Activated CD4-positive, alpha-beta T cell treated with anti-CD3 and anti-CD28 coated beads for 48 hours (primary cell): ENCODE measurements at regions not wholly inside any gene's neighbourhood (a gene's known extent, or its start where the extent isn't known, plus 50 kb on each side); places are given as distances from the start of the nearest gene placed in this dataset.

Experiments
- DNase-seq: peaks from one replicate; pipeline ENCODE4 v3.0.0-alpha.2; 2020

GRCh38 chr10:61356354-61356753, 96.8 kb downstream of the TMEM26 start:
- DNase-seq = no peak

GRCh38 chr10:61355211-61355610, 98.0 kb downstream of the TMEM26 start:
- no peak for DNase-seq

- DNase-seq = no peak
Measured at GRCh38 chr10:61354401-61354975, 98.7 kb downstream of the TMEM26 start.

DNA sequence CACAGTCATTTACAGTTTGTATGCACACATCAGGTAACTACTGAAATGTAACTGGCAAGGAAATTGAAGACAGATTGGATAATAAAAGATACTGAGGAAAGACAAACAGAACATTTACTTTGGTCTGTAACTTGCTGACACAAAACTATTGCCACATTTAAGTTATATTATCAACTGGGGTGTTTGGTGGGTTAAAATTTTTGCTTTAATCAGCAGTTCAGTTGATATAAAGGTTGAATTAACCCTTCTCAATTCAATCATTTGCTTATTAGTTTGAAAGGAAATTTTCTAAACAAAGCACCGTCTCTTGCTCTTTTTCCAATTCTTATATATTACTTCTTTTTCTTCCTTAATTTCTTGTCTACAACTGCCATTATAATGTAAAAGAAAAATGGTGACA, 102.4 kb downstream of the TMEM26 start:
- DNase-seq = no peak

- DNase-seq = no peak
Measured at GRCh38 chr10:61350068-61350467, 103.1 kb downstream of the TMEM26 start.

- no peak for DNase-seq
Measured at GRCh38 chr10:61346796-61347413, 106.3 kb downstream of the TMEM26 start.

DNA sequence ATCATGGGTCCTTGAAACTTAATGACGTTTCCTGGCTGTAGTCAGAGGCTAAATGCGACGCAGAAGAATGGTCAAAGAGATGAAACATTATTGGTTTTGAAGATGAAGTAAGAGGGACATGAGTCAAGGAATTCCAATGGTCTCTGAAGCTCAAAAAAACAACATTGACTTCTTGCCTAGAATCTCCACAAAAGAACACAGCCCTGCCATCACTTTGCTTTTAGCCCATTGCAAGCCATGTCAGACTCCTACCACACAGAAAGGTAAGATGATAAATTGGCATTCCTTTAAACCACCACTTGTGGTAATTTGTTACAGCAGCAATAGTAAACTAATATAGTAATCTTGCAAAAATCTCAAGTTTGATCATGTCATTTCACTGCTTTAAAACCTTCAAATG, 109.4 kb downstream of the TMEM26 start:
- no peak for DNase-seq

GRCh38 chr10:61342858-61343572, 110.2 kb downstream of the TMEM26 start:
- DNase-seq = no peak

- no peak for DNase-seq
Measured at GRCh38 chr10:61341008-61341407, 112.2 kb downstream of the TMEM26 start.

DNA sequence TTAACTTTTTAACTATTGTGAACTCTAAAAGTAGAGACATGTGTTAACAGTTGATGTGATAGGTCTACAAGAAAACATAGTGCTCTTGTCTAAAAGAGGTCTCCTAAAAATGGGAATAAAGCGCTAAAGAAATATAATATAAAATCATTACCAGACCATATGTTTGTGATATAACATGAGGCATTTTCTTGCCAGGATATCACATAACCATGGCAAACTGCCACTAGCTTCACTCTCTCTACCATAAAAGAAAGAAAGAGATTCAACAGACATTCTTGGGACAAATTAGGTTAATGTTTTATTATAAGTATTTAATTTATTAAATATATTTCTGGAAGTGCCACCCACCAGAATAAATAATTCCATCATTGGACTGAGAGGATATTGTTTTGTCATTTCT, 115.0 kb downstream of the TMEM26 start:
- DNase-seq = no peak

DNA sequence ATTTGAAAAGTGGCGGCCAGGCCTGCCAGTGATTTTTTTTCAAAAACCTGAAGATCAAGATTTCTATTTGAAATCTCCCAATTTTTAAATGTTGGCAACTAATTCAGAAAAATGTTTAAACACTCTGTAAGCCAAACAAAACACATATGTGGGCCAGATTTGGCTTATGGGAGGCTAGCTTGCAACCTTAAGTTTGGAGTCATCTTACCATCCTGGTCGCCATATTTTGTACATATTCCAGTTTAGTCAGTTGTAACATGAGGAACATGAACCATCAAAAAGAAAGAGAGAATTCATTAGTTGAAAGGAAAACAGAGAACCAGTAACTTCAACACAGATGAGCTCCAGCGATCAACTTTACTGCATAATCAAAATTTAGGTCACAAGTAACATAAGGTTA, 115.4 kb downstream of the TMEM26 start:
- DNase-seq = no peak

DNA sequence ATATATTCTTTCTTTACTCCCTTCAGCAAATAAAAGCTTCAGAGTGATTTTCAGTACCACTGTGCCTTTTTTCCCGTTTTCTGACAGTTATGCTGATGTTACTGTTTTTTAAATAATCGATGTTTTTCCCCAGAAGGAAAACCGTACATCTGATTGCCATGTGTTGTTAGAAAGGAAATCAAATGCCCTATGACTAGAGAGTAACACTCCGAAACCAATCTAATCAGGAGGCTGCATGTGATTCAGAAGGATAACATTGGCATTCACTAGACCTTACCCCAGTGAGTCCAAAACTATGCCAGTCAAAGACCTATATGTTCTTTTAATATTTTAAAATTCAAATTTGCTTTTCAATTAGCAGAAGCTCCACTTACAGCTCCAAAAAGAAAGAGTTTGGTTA, 116.3 kb downstream of the TMEM26 start:
- DNase-seq = no peak

- no peak for DNase-seq
Measured at GRCh38 chr10:61335359-61335758, 117.8 kb downstream of the TMEM26 start.

GRCh38 chr10:61332581-61332980, 120.6 kb downstream of the TMEM26 start:
- no peak for DNase-seq

DNA sequence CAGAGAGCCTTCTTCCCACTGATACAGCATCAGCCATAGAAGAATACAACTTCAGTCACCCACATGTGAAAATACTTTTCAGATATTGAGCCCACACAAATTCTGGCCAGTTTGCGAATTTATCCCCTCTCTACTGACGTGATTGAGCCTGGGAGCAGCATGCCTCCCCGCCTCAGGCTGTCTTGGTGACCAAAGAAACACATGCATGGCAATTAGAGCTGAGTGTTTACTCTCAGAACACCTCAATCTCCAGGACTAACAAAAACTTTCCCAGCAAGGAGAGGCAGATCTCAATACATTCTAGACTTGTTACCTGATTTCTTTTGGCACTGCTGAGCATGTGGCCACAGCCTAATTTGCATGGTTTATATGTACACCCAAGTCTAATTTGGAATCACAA, 122.5 kb downstream of the TMEM26 start:
- DNase-seq = no peak

DNA sequence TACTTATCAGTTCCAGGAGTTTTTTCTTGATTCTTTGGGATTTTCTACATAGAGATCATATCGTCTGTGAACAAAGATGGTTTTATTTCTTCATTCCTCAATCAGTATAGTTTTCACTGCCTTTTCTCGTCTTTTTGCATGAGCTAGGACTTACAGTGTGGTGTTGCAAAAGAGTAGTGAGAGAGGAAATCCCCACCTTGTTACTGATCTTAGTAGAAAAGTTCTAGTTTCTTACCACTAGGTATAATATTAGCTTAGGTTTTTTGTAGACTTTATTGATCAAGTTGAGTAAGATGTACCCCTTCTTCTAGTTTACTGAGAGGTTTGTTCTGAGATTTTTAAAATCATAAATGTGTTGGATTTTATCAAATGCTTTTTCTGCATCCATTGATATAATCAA, 123.3 kb downstream of the TMEM26 start:
- no peak for DNase-seq

GRCh38 chr10:61325223-61325960, 127.8 kb downstream of the TMEM26 start:
- DNase-seq = no peak

GRCh38 chr10:61323726-61324125, 129.5 kb downstream of the TMEM26 start:
- DNase-seq = no peak

DNA sequence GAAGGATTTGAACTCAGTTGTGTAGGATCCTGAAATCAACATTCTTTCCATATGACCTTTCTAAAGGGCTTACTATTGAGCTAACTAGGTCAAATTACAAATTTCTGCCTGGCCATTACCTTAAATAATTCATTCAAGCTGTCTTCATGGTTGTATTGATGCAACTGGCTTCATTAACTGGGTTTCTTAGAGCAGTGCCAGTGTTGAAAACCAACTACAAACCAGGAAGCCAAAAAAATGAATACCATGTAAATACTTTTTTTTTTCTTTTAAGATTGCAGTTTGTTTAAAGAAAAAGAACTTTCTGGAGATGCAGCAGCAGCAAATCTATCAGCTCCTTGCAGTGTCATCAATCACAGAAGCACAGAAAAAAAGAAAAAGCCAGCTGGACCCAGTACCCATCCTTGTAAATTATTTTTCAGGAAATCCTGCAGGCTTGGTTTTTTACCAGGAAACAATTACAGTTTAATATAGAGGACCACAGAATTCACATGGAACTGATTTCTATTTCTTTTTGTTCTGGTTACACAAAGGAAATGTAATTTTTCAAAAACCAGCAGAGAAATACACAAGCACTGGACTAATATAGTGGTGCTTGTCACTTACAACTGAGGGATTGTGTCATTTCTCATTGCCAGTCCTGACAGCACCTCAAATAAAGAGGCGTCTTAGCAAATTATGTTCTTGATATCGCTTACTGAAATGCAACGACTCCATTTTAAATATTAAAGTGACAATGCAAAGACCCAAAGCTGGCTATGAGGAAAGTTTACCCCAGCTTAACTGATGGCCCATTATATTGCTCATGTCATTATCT, 131.9 kb downstream of the TMEM26 start:
- DNase-seq = no peak

- no peak for DNase-seq
Measured at GRCh38 chr10:61320257-61320587, 133.0 kb downstream of the TMEM26 start.

DNA sequence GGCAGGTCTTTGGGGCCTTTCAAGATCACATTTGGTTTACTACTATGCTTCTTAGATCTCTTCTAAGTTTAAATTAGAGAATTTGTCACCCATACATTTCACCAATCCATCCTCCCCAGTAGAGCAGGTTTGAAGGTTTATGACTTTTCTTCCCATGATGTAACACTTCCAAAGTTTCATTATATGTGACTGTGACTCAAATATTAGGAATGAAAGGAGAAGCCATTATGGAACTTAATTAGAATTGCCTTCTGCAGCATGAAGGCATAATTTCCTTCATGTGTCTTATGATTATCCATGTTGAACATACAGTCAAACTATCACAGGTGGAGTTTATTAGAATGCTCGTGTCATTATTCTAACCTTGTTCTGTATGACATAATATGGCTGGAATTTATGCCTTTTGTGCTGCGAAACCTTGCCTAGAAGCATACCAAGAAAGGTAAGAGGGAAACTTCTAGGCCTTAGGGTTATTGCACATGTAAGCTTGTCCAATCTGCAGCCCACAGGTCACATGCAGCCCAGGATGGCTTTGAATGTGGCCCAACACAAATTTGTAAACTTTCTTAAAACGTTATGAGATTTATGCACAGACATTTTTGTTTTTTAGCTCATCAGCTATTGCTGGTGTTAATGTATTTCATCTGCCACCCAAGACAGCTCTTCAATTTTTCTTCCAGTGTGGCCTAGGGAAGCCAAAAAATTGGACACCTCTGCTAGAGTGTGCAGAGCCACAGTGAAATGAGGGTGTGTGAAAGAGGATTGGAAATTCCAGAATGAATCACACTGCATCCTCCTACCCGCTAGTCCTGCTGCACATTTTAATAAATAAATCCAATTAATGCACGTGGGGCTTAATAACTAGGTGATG, 133.6 kb downstream of the TMEM26 start:
- no peak for DNase-seq

GRCh38 chr10:61318429-61318828, 134.8 kb downstream of the TMEM26 start:
- DNase-seq = no peak
